PC-3 (cell line): ENCODE measurements at regions not wholly inside any gene's neighbourhood (a gene's known extent, or its start where the extent isn't known, plus 50 kb on each side); places are given as distances from the start of the nearest gene placed in this dataset.

Experiments used
- ATAC-seq: fragments of 200-7000 bp; cut with Tn5 transposase; 2 replicates; pipeline ENCODE4 v1.9.1; 2020; ENCODE audit warnings: mild to moderate bottlenecking, moderate library complexity
- BruUV-seq: library from RNA; stranded (reverse); fragments of 400-500 nt; replicated peaks from 2 replicates; lab custom pipeline; 2021; lab: Mats Ljungman, UMichigan
- CTCF ChIA-PET: fragments of 300-600 bp; sonication (Branson Sonifier 250); formaldehyde crosslinking; loops from one replicate; lab custom pipeline; 2022; ENCODE audit warnings: antibody characterized with exemption; lab: Charles Lee
- POLR2A ChIA-PET: fragments of 300-600 bp; sonication (Branson Sonifier 250); formaldehyde crosslinking; loops from one replicate; lab custom pipeline; 2022; ENCODE audit warnings: antibody characterized with exemption; ENCODE audit not compliant: unreplicated experiment; lab: Charles Lee
- DNase-seq: peaks from one replicate; pipeline ENCODE4 v3.0.0-alpha.2; 2015
- H2AFZ ChIP-seq: fragments of 300-600 bp; sonication (generic); 2 replicates; pipeline ENCODE4 v1.6.0; 2016; ENCODE audit warnings: antibody characterized with exemption, low read length
- H3F3A ChIP-seq: fragments of 300-600 bp; sonication (generic); one replicate; pipeline ENCODE4 v1.6.0; 2017; ENCODE audit warnings: antibody characterized with exemption, low read length, control low read depth, mild to moderate bottlenecking; ENCODE audit not compliant: unreplicated experiment
- H3K27ac ChIP-seq: fragments of 300-600 bp; sonication (generic); 2 replicates; pipeline ENCODE4 v1.5.1; 2016; ENCODE audit warnings: mild to moderate bottlenecking, low read length
- H3K27me3 ChIP-seq: fragments of 300-600 bp; sonication (generic); 2 replicates; pipeline ENCODE4 v1.6.1; 2016; ENCODE audit warnings: low read length, mixed read lengths
- H3K36me3 ChIP-seq: fragments of 300-600 bp; sonication (generic); 2 replicates; pipeline ENCODE4 v1.6.1; 2016; ENCODE audit warnings: low read depth, mixed run types, low read length, mixed read lengths
- H3K4me1 ChIP-seq: fragments of 300-600 bp; sonication (generic); 2 replicates; pipeline ENCODE4 v1.5.1; 2016; ENCODE audit warnings: low read length; ENCODE audit not compliant: insufficient read depth
- H3K4me2 ChIP-seq: fragments of 300-600 bp; sonication (generic); 2 replicates; pipeline ENCODE4 v1.6.0; 2016; ENCODE audit warnings: low read length
- H3K4me3 ChIP-seq: fragments of 300-600 bp; sonication (generic); 2 replicates; pipeline ENCODE4 v1.5.1; 2016; ENCODE audit warnings: mild to moderate bottlenecking, low read length, mixed read lengths
- H3K79me2 ChIP-seq: fragments of 300-600 bp; sonication (generic); 2 replicates; pipeline ENCODE4 v1.6.1; 2017; ENCODE audit warnings: low read length, mixed read lengths
- H3K9ac ChIP-seq: fragments of 300-600 bp; sonication (generic); 2 replicates; pipeline ENCODE4 v1.6.0; 2016; ENCODE audit warnings: mild to moderate bottlenecking, low read length
- H3K9me2 ChIP-seq: fragments of 300-600 bp; sonication (generic); replicated peaks from 2 replicates; pipeline ENCODE4 v1.6.1; 2016; ENCODE audit warnings: mixed run types, low read length, mixed read lengths
- H3K9me3 ChIP-seq: fragments of 300-600 bp; sonication (generic); 2 replicates; pipeline ENCODE4 v1.6.1; 2016; ENCODE audit warnings: low read length, mixed read lengths
- H4K20me1 ChIP-seq: fragments of 300-600 bp; sonication (generic); 2 replicates; pipeline ENCODE4 v1.6.1; 2016; ENCODE audit warnings: low read length, mixed read lengths
- CTCF ChIP-seq: fragments of 300-600 bp; sonication (generic); conservative IDR thresholded peaks from 2 replicates; pipeline ENCODE4 v1.5.1; 2017; ENCODE audit warnings: antibody characterized with exemption, low read depth, mild to moderate bottlenecking, low read length
- EZH2 ChIP-seq: fragments of 300-600 bp; sonication (generic); IDR thresholded peaks from one replicate; pipeline ENCODE4 v1.6.1; 2017; ENCODE audit warnings: antibody characterized with exemption, mild to moderate bottlenecking, low read length; ENCODE audit not compliant: unreplicated experiment
- EZH2phosphoT487 ChIP-seq: fragments of 300-600 bp; sonication (generic); IDR thresholded peaks from 2 replicates; pipeline ENCODE4 v1.6.1; 2018; ENCODE audit warnings: mild to moderate bottlenecking, antibody characterized with exemption, low read length, borderline replicate concordance
- intact Hi-C: fragments of 100-400 bp; cut with micrococcal nuclease; formaldehyde crosslinking; loops from 2 replicates; pipeline ENCODE4 v1.9.0; 2023

- Histone ChIP-seq H3K9me2 (no peaks in the 10 kb centered on the region), H3F3A (no peaks in the 10 kb centered on the region), H3K79me2 (no peaks in the 10 kb centered on the region), H4K20me1 (no peaks in the 10 kb centered on the region), H3K27ac (no peak overlapping the region), H3K9me3 (no peaks in the 10 kb centered on the region), H2AFZ (no peak overlapping the region), H3K9ac (no peak overlapping the region), H3K4me2 (no peak overlapping the region), H3K27me3 (peaks cover 55% of the 10 kb centered on the region), H3K4me3 (no peak overlapping the region), H3K36me3 (no peaks in the 10 kb centered on the region), H3K4me1 (peaks cover 13% of the 10 kb centered on the region)
- no peak for DNase-seq
- CTCF ChIA-PET, result no interaction called here
- TF ChIP-seq EZH2phosphoT487 (no peak), EZH2 (no peak), CTCF (no peak)
- ATAC-seq, result no peak
- BruUV-seq, result no TSS peak
- intact Hi-C loops, result loop anchor here (5.0 to 10.0 kb wide), 2 partner anchors 43 to 1501 kb away; no protein-coding TSS in a partner anchor
- POLR2A ChIA-PET, result no interaction called here
These were observed 76.6 kb upstream of the NAV3 start for GRCh38 chr12:77754086-77754485.

GRCh38 chr12:77751939-77752338 lies 78.8 kb upstream of the NAV3 start:
- TF ChIP-seq EZH2 (no peak), EZH2phosphoT487 (no peak), CTCF (no peak)
- no peaks in the 10 kb centered on the region for H3K9me3 ChIP-seq
- POLR2A ChIA-PET, result no interaction called here
- intact Hi-C loops, result loop anchor here (1.0 to 10.0 kb wide), 4 partner anchors 45 to 1503 kb away; no protein-coding TSS in a partner anchor
- H4K20me1 ChIP-seq, result no peaks in the 10 kb centered on the region
- peaks cover 40% of the 10 kb centered on the region for H3K27me3 ChIP-seq
- ATAC-seq (peak; percentile 95), DNase-seq (peak; percentile 82)
- no peaks in the 10 kb centered on the region for H3K36me3 ChIP-seq
- H3K4me1 ChIP-seq, result peaks cover 13% of the 10 kb centered on the region
- no TSS peak for BruUV-seq
- CTCF ChIA-PET, result interaction anchor here (0.5 to 0.8 kb wide), 2 partner anchors 18 to 174 kb away, joined by 3 to 4 read pairs; no protein-coding TSS in a partner anchor
- H3K4me3 ChIP-seq, result no peak overlapping the region
- no peaks in the 10 kb centered on the region for H3F3A ChIP-seq
- no peak overlapping the region for H3K27ac ChIP-seq
- H2AFZ ChIP-seq, result no peak overlapping the region
- H3K79me2 ChIP-seq, result no peaks in the 10 kb centered on the region
- peak overlapping the region; percentile 19; the same call in 1 of the 2 replicates for H3K4me2 ChIP-seq
- no peak overlapping the region for H3K9ac ChIP-seq
- H3K9me2 ChIP-seq, result no peaks in the 10 kb centered on the region

- CTCF ChIA-PET, result no interaction called here
- BruUV-seq, result no TSS peak
- no peaks in the 10 kb centered on the region for H3K9me2 ChIP-seq
- no peaks in the 10 kb centered on the region for H3K79me2 ChIP-seq
- H3K4me3 ChIP-seq, result no peak overlapping the region
- H4K20me1 ChIP-seq, result no peaks in the 10 kb centered on the region
- H3K4me1 ChIP-seq, result peaks cover 8% of the 10 kb centered on the region; the same call in 1 of the 2 replicates
- H3K27me3 ChIP-seq, result 0 out of 2 replicates have a peak, but pooled peaks cover 8% of the 10 kb centered on the region
- no peak for TF ChIP-seq EZH2phosphoT487
- TF ChIP-seq CTCF, result no peak
- TF ChIP-seq EZH2, result no peak
- H3K36me3 ChIP-seq, result no peaks in the 10 kb centered on the region
- H3K9me3 ChIP-seq, result no peaks in the 10 kb centered on the region
- H2AFZ ChIP-seq, result no peak overlapping the region
- no peaks in the 10 kb centered on the region for H3F3A ChIP-seq
- POLR2A ChIA-PET, result no interaction called here
- no peak for DNase-seq
- intact Hi-C loops, result no loop called here
- no peak for ATAC-seq
- no peak overlapping the region for H3K9ac ChIP-seq
- H3K27ac ChIP-seq, result no peak overlapping the region
- no peak overlapping the region for H3K4me2 ChIP-seq
These were observed 84.6 kb upstream of the NAV3 start for GRCh38 chr12:77746096-77746495.
